ENCODE measurements at regions not wholly inside any gene's neighbourhood (a gene's known extent, or its start where the extent isn't known, plus 50 kb on each side); places are given as distances from the start of the nearest gene placed in this dataset.
"Not testable (repeated sequence)": the region's sequence is repeated elsewhere in the genome, so short reads cannot be mapped to it uniquely, and the experiment has no call there.

- not testable (repeated sequence) for DNase-seq
Measured at GRCh38 chr2:131828633-131829455, 301.2 kb downstream of the CCDC74A start.

- DNase-seq, result not testable (repeated sequence)
Measured at GRCh38 chr2:131829456-131830241, 302.0 kb downstream of the CCDC74A start.

GRCh38 chr2:131830242-131830945, 302.7 kb downstream of the CCDC74A start:
- not testable (repeated sequence) for DNase-seq

GRCh38 chr2:131830946-131831310, 303.2 kb downstream of the CCDC74A start:
- DNase-seq, result not testable (repeated sequence)

GRCh38 chr2:131831450-131832208, 303.9 kb downstream of the CCDC74A start:
- DNase-seq, result not testable (repeated sequence)

GRCh38 chr2:131832209-131832780, 304.6 kb downstream of the CCDC74A start:
- DNase-seq, result not testable (repeated sequence)

GRCh38 chr2:131832917-131833316, 305.2 kb downstream of the CCDC74A start:
- not testable (repeated sequence) for DNase-seq

- DNase-seq, result not testable (repeated sequence)
Measured at GRCh38 chr2:131833367-131834202, 305.9 kb downstream of the CCDC74A start.

GRCh38 chr2:131834203-131835020, 306.7 kb downstream of the CCDC74A start:
- not testable (repeated sequence) for DNase-seq

- not testable (repeated sequence) for DNase-seq
Measured at GRCh38 chr2:131835022-131835421, 307.3 kb downstream of the CCDC74A start.

- no peak for DNase-seq
Measured at GRCh38 chr2:131835621-131836091, 308.0 kb downstream of the CCDC74A start.

- DNase-seq, result not testable (repeated sequence)
Measured at GRCh38 chr2:131836116-131836515, 308.4 kb downstream of the CCDC74A start.

GRCh38 chr2:131844044-131844443, 316.4 kb downstream of the CCDC74A start:
- not testable (repeated sequence) for DNase-seq

GRCh38 chr2:131856202-131856601, 305.6 kb downstream of the ANKRD30BL start:
- DNase-seq, result not testable (repeated sequence)

- not testable (repeated sequence) for DNase-seq
Measured at GRCh38 chr2:131858197-131858596, 303.6 kb downstream of the ANKRD30BL start.
